MM.1S (cell line): ENCODE measurements at regions not wholly inside any gene's neighbourhood (a gene's known extent, or its start where the extent isn't known, plus 50 kb on each side); places are given as distances from the start of the nearest gene placed in this dataset.
"Not testable (repeated sequence)": the region's sequence is repeated elsewhere in the genome, so short reads cannot be mapped to it uniquely, and the experiment has no call there.

Source experiments
- EZH2 ChIP-seq: fragments of 300-600 bp; sonication (generic); optimal IDR thresholded peaks from 2 replicates; pipeline ENCODE3; 2017; ENCODE audit warnings: low read depth, mild to moderate bottlenecking, antibody characterized with exemption, low read length, mixed read lengths
- EZH2phosphoT487 ChIP-seq: fragments of 300-600 bp; sonication (generic); IDR thresholded peaks from 2 replicates; pipeline ENCODE4 v1.6.1; 2018; ENCODE audit warnings: antibody characterized with exemption, low read length
- TF ChIP-seq, protein P1 (sequence below): fragments of 300-600 bp; sonication (generic); IDR thresholded peaks from 2 replicates; pipeline ENCODE4 v1.5.1; 2016; ENCODE audit warnings: antibody characterized with exemption, low read length, mixed read lengths

DNA sequence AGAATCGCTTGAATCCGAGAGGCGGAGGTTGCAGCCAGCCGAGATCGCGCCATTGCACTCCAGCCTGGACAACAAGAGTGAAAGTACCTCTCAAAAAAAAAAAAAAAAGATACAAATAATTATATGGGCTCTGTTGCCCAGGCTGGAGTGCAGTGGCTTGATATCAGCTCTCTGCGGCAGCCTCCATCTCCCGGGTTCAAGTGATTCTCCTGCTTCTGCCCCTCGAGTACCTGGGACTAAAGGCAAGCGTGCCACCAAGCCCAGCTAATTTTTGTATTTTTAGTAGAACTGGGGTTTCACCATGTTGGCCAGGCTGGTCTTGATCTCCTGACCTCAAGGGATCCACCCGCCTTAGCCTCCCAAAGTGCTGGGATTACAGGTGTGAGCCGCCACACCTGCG is 197.8 kb downstream of the ALG10 start:
- TF ChIP-seq, protein P1, sequence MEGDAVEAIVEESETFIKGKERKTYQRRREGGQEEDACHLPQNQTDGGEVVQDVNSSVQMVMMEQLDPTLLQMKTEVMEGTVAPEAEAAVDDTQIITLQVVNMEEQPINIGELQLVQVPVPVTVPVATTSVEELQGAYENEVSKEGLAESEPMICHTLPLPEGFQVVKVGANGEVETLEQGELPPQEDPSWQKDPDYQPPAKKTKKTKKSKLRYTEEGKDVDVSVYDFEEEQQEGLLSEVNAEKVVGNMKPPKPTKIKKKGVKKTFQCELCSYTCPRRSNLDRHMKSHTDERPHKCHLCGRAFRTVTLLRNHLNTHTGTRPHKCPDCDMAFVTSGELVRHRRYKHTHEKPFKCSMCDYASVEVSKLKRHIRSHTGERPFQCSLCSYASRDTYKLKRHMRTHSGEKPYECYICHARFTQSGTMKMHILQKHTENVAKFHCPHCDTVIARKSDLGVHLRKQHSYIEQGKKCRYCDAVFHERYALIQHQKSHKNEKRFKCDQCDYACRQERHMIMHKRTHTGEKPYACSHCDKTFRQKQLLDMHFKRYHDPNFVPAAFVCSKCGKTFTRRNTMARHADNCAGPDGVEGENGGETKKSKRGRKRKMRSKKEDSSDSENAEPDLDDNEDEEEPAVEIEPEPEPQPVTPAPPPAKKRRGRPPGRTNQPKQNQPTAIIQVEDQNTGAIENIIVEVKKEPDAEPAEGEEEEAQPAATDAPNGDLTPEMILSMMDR = not testable (repeated sequence)
- TF ChIP-seq EZH2phosphoT487, EZH2: not testable (repeated sequence)
